DND-41 (cell line): ENCODE measurements at regions not wholly inside any gene's neighbourhood (a gene's known extent, or its start where the extent isn't known, plus 50 kb on each side); places are given as distances from the start of the nearest gene placed in this dataset.

ENCODE experiments used
- ATAC-seq: fragments of 200-7000 bp; cut with Tn5 transposase; 3 replicates; pipeline ENCODE4 v1.9.1; 2021; ENCODE audit warnings: low read depth; ENCODE audit not compliant: insufficient read depth
- DNase-seq: peaks from one replicate; pipeline ENCODE4 v3.0.0-alpha.2; 2020
- H2AFZ ChIP-seq: 2 replicates; pipeline ENCODE4 v1.6.0; 2012; ENCODE audit warnings: low read depth, low read length
- H3K27ac ChIP-seq: 2 replicates; pipeline ENCODE4 v1.5.1; 2012; ENCODE audit warnings: low read length, inconsistent platforms
- H3K27me3 ChIP-seq: fragments of 200-600 bp; sonication (generic); 2 replicates; pipeline ENCODE4 v1.6.0; 2012; ENCODE audit warnings: low read length, mild to moderate bottlenecking, inconsistent platforms; ENCODE audit not compliant: insufficient read depth, poor library complexity
- H3K36me3 ChIP-seq: 2 replicates; pipeline ENCODE4 v1.5.1; 2012; ENCODE audit warnings: low read length, inconsistent platforms; ENCODE audit not compliant: insufficient read depth
- H3K4me1 ChIP-seq: 2 replicates; pipeline ENCODE4 v1.5.1; 2012; ENCODE audit warnings: mild to moderate bottlenecking, low read length; ENCODE audit not compliant: insufficient read depth
- H3K4me2 ChIP-seq: 2 replicates; pipeline ENCODE4 v1.6.0; 2012; ENCODE audit warnings: mild to moderate bottlenecking, moderate library complexity, low read length, inconsistent platforms; ENCODE audit not compliant: insufficient read depth
- H3K4me3 ChIP-seq, 2 experiments: fragments of 200-600 bp in 1 of 2; shearing (Covaris generic) in 1 of 2; 2 replicates each; pipeline ENCODE4 v1.5.1; 2012 to 2016; ENCODE audit warnings: inconsistent platforms in 2 of 2, low read length in 2 of 2, mild to moderate bottlenecking in 2 of 2, low read depth in 1 of 2, moderate library complexity in 1 of 2
- H3K79me2 ChIP-seq: 2 replicates; pipeline ENCODE4 v1.6.0; 2012; ENCODE audit warnings: low read length, inconsistent platforms; ENCODE audit not compliant: insufficient read depth
- H3K9ac ChIP-seq: 2 replicates; pipeline ENCODE4 v1.6.0; 2012; ENCODE audit warnings: low read depth, mild to moderate bottlenecking, inconsistent platforms, low read length, moderate library complexity
- H3K9me3 ChIP-seq: 2 replicates; pipeline ENCODE4 v1.5.1; 2012; ENCODE audit warnings: low read length, moderate library complexity, mild to moderate bottlenecking, inconsistent platforms; ENCODE audit not compliant: insufficient read depth, severe bottlenecking
- H4K20me1 ChIP-seq: 2 replicates; pipeline ENCODE4 v1.6.0; 2012; ENCODE audit warnings: low read length; ENCODE audit not compliant: insufficient read depth
- CTCF ChIP-seq: IDR thresholded peaks from 2 replicates; pipeline ENCODE4 v1.5.1; 2012; ENCODE audit warnings: borderline replicate concordance, low read length, moderate library complexity, mild to moderate bottlenecking; ENCODE audit not compliant: poor library complexity, severe bottlenecking; ENCODE audit errors: extremely low read depth
- EZH2 ChIP-seq: IDR thresholded peaks from 3 replicates; pipeline ENCODE4 v1.6.1; 2012; ENCODE audit warnings: borderline replicate concordance, low read depth, mild to moderate bottlenecking, moderate library complexity, low read length, inconsistent platforms; ENCODE audit not compliant: severe bottlenecking

- no peak for TF ChIP-seq CTCF
- no peak for TF ChIP-seq EZH2
- Histone ChIP-seq H3K36me3 (no peaks in the 10 kb centered on the region), H4K20me1 (no peaks in the 10 kb centered on the region), H3K27me3 (no peaks in the 10 kb centered on the region), H2AFZ (no peak overlapping the region), H3K4me2 (no peak overlapping the region), H3K27ac (no peak overlapping the region), H3K4me3 (no peak overlapping the region), H3K4me1 (no peaks in the 10 kb centered on the region), H3K9me3 (no peaks in the 10 kb centered on the region), H3K79me2 (no peaks in the 10 kb centered on the region), H3K9ac (no peak overlapping the region)
- ATAC-seq (no peak), DNase-seq (no peak)
Observed at GRCh38 chrX:33336783-33337182, 125.4 kb upstream of the DMD start.

GRCh38 chrX:33333271-33333670 is 121.9 kb upstream of the DMD start:
- Histone ChIP-seq H3K79me2 (no peaks in the 10 kb centered on the region), H3K9ac (no peak overlapping the region), H3K4me2 (no peak overlapping the region), H3K27ac (no peak overlapping the region), H4K20me1 (no peaks in the 10 kb centered on the region), H3K4me3 (no peak overlapping the region), H3K27me3 (no peaks in the 10 kb centered on the region), H3K9me3 (no peaks in the 10 kb centered on the region), H3K4me1 (no peaks in the 10 kb centered on the region), H2AFZ (no peak overlapping the region), H3K36me3 (no peaks in the 10 kb centered on the region)
- ATAC-seq (no peak), DNase-seq (no peak)
- TF ChIP-seq CTCF, result no peak
- TF ChIP-seq EZH2, result no peak

- Histone ChIP-seq H3K9me3 (no peaks in the 10 kb centered on the region), H3K79me2 (no peaks in the 10 kb centered on the region), H3K27me3 (no peaks in the 10 kb centered on the region), H3K27ac (no peak overlapping the region), H2AFZ (no peak overlapping the region), H3K9ac (no peak overlapping the region), H3K4me1 (no peaks in the 10 kb centered on the region), H3K4me2 (no peak overlapping the region), H3K36me3 (no peaks in the 10 kb centered on the region), H3K4me3 (no peak overlapping the region), H4K20me1 (no peaks in the 10 kb centered on the region)
- no peak for ATAC-seq
- no peak for TF ChIP-seq CTCF
- no peak for TF ChIP-seq EZH2
- no peak for DNase-seq
Observed at GRCh38 chrX:33330798-33331197, 119.4 kb upstream of the DMD start.

- ATAC-seq, result no peak
- no peaks in the 10 kb centered on the region for H3K27me3 ChIP-seq
- DNase-seq, result no peak
- H4K20me1 ChIP-seq, result no peaks in the 10 kb centered on the region
- H3K9ac ChIP-seq, result no peak overlapping the region
- H3K9me3 ChIP-seq, result no peaks in the 10 kb centered on the region
- no peak overlapping the region for H3K4me3 ChIP-seq
- H3K36me3 ChIP-seq, result no peaks in the 10 kb centered on the region
- no peaks in the 10 kb centered on the region for H3K4me1 ChIP-seq
- TF ChIP-seq CTCF (no peak), EZH2 (no peak)
- H2AFZ ChIP-seq, result no peak overlapping the region
- no peak overlapping the region for H3K27ac ChIP-seq
- H3K79me2 ChIP-seq, result no peaks in the 10 kb centered on the region
- H3K4me2 ChIP-seq, result no peak overlapping the region
Observed at GRCh38 chrX:33324099-33324498, 112.8 kb upstream of the DMD start.
